Esophagus muscularis mucosa (tissue), 4 donors: ENCODE measurements at regions not wholly inside any gene's neighbourhood (a gene's known extent, or its start where the extent isn't known, plus 50 kb on each side); places are given as distances from the start of the nearest gene placed in this dataset.

Experiments
- EP300 ChIP-seq: sonication (generic); formaldehyde crosslinking; IDR thresholded peaks from one replicate; pipeline ENCODE4 v1.6.1; 2017; ENCODE audit warnings: antibody characterized with exemption
- POLR2A ChIP-seq: fragments of 450-650 bp; IDR thresholded peaks from one replicate; pipeline ENCODE4 v1.6.1; 2017; ENCODE audit warnings: antibody characterized with exemption, moderate library complexity, mild to moderate bottlenecking, low read depth
- POLR2AphosphoS5 ChIP-seq, 2 donors: sonication (generic); formaldehyde crosslinking; IDR thresholded peaks; one replicate each; pipeline ENCODE4 v1.6.1; 2017; ENCODE audit warnings: antibody characterized with exemption in 2 of 2
- TF ChIP-seq, protein P1 (sequence below), 3 experiments: fragments of 200-600 bp in 2 of 3; fragments of 450-650 bp in 1 of 3; sonication (generic) in 2 of 3; IDR thresholded peaks; one replicate each; pipeline ENCODE4 v1.5.1; 2017 to 2019; ENCODE audit warnings: antibody characterized with exemption in 3 of 3, mild to moderate bottlenecking in 2 of 3, moderate library complexity in 1 of 3

DNA sequence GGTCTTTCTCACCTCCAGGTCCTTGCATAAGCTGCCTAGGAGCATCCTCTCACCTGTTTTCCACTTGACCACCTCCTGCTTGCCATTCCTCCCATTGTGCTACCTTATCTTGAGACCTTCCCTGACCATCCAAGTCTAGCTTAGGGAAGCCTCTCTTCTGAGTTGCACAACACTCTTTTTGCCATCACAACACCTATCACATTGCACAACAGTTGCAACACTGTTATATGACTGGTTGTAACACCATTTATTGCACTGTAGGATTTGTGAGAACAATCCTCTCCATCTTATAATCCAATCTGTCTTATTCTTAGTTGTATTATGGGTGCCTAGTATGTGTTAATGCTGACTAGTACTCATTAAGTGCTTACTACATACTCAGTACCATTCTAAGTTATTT is 488.7 kb downstream of the OMA1 start:
- TF ChIP-seq, protein P1, sequence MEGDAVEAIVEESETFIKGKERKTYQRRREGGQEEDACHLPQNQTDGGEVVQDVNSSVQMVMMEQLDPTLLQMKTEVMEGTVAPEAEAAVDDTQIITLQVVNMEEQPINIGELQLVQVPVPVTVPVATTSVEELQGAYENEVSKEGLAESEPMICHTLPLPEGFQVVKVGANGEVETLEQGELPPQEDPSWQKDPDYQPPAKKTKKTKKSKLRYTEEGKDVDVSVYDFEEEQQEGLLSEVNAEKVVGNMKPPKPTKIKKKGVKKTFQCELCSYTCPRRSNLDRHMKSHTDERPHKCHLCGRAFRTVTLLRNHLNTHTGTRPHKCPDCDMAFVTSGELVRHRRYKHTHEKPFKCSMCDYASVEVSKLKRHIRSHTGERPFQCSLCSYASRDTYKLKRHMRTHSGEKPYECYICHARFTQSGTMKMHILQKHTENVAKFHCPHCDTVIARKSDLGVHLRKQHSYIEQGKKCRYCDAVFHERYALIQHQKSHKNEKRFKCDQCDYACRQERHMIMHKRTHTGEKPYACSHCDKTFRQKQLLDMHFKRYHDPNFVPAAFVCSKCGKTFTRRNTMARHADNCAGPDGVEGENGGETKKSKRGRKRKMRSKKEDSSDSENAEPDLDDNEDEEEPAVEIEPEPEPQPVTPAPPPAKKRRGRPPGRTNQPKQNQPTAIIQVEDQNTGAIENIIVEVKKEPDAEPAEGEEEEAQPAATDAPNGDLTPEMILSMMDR (IDR thresholded peaks at IDR 0.05): no peak
- TF ChIP-seq POLR2A (no peak), POLR2AphosphoS5 (IDR thresholded peaks at IDR 0.05) (no peak), EP300 (no peak)
